GM12892 (cell line): ENCODE measurements at regions not wholly inside any gene's neighbourhood (a gene's known extent, or its start where the extent isn't known, plus 50 kb on each side); places are given as distances from the start of the nearest gene placed in this dataset.

ENCODE experiments used
- DNase-seq: peaks from one replicate; pipeline ENCODE4 v3.0.0; 2011; ENCODE audit not compliant: insufficient read length
- FAIRE-seq: peaks from 2 replicates; lab custom pipeline; 2011; peaks lifted over from hg19 to GRCh38; lab: Jason Lieb, UNC
- POLR2A ChIP-seq: IDR thresholded peaks from 2 replicates; pipeline ENCODE4 v1.6.1; 2011; ENCODE audit warnings: low read depth, low read length, control low read depth
- POLR2AphosphoS5 ChIP-seq: IDR thresholded peaks from 2 replicates; pipeline ENCODE4 v1.6.1; 2011; ENCODE audit warnings: low read depth, low read length, control low read depth
- TAF1 ChIP-seq: IDR thresholded peaks from 2 replicates; pipeline ENCODE4 v1.6.1; 2011; ENCODE audit warnings: low read depth, mild to moderate bottlenecking, control low read depth, low read length, borderline replicate concordance

GRCh38 chr15:77772641-77773402 is 140.1 kb upstream of the LINGO1 start:
- FAIRE-seq (no peak), DNase-seq (no peak)
- TF ChIP-seq POLR2AphosphoS5, result no peak
- TF ChIP-seq POLR2A, result no peak
- TF ChIP-seq TAF1, result no peak

GRCh38 chr15:77771616-77772015 is 138.9 kb upstream of the LINGO1 start:
- DNase-seq, result no peak
- TF ChIP-seq TAF1 (no peak), POLR2A (no peak), POLR2AphosphoS5 (no peak)
- FAIRE-seq, result no peak

GRCh38 chr15:77769700-77770099 is 137.0 kb upstream of the LINGO1 start:
- DNase-seq (no peak), FAIRE-seq (no peak)
- TF ChIP-seq POLR2AphosphoS5 (no peak), POLR2A (no peak), TAF1 (no peak)

GRCh38 chr15:77768521-77769078 is 135.9 kb upstream of the LINGO1 start:
- TF ChIP-seq TAF1 (no peak), POLR2AphosphoS5 (no peak), POLR2A (no peak)
- DNase-seq (no peak), FAIRE-seq (no peak)

GRCh38 chr15:77768107-77768506 is 135.4 kb upstream of the LINGO1 start:
- TF ChIP-seq TAF1 (no peak), POLR2AphosphoS5 (no peak), POLR2A (no peak)
- no peak for DNase-seq
- FAIRE-seq, result no peak

- TF ChIP-seq POLR2A (no peak), TAF1 (no peak)
- DNase-seq (no peak), FAIRE-seq (no peak)
These were observed 131.4 kb upstream of the LINGO1 start for GRCh38 chr15:77764095-77764494.

- no peak for TF ChIP-seq TAF1
- TF ChIP-seq POLR2A, result no peak
- TF ChIP-seq POLR2AphosphoS5, result no peak
- no peak for FAIRE-seq
These were observed 130.1 kb upstream of the LINGO1 start for GRCh38 chr15:77762747-77763355.

GRCh38 chr15:77759896-77760592 is 127.3 kb upstream of the LINGO1 start:
- FAIRE-seq (no peak), DNase-seq (no peak)
- TF ChIP-seq POLR2AphosphoS5 (no peak), POLR2A (no peak), TAF1 (no peak)

More at GRCh38 chr15:77762747-77763355, 130.1 kb upstream of the LINGO1 start:
- no peak for DNase-seq

GRCh38 chr15:77753939-77754338 is 121.2 kb upstream of the LINGO1 start:
- no peak for DNase-seq
- TF ChIP-seq TAF1, result no peak
- FAIRE-seq, result no peak

GRCh38 chr15:77753281-77753873 is 120.7 kb upstream of the LINGO1 start:
- FAIRE-seq (no peak), DNase-seq (no peak)
- TF ChIP-seq TAF1, result no peak
- no peak for TF ChIP-seq POLR2A
- no peak for TF ChIP-seq POLR2AphosphoS5

- no peak for DNase-seq
- TF ChIP-seq POLR2AphosphoS5, result no peak
- no peak for TF ChIP-seq POLR2A
- TF ChIP-seq TAF1, result no peak
- FAIRE-seq, result no peak
These were observed 117.4 kb upstream of the LINGO1 start for GRCh38 chr15:77749998-77750540.

- no peak for TF ChIP-seq POLR2A
- no peak for TF ChIP-seq TAF1
- TF ChIP-seq POLR2AphosphoS5, result no peak
- DNase-seq, result no peak
- no peak for FAIRE-seq
These were observed 116.7 kb upstream of the LINGO1 start for GRCh38 chr15:77749236-77749997.
